Omental fat pad (tissue), 3 donors: ENCODE measurements at regions not wholly inside any gene's neighbourhood (a gene's known extent, or its start where the extent isn't known, plus 50 kb on each side); places are given as distances from the start of the nearest gene placed in this dataset.

ENCODE experiments used
- ATAC-seq: fragments of 150-250 bp; one replicate; pipeline ENCODE4 v1.9.1; 2016; ENCODE audit warnings: mild to moderate bottlenecking, moderate library complexity; ENCODE audit not compliant: low FRiP score
- DNase-seq: peaks from one replicate; pipeline ENCODE4 v3.0.0-alpha.2; 2019; ENCODE audit warnings: low spot score
- CTCF ChIP-seq, 3 donors: fragments of 450-650 bp; IDR thresholded peaks; one replicate each; pipeline ENCODE4 v1.5.1; 2016 to 2017; ENCODE audit warnings: antibody characterized with exemption in 3 of 3, mild to moderate bottlenecking in 3 of 3, moderate library complexity in 2 of 3

- ATAC-seq, result no peak
- no peak for DNase-seq
- TF ChIP-seq CTCF (IDR thresholded peaks at IDR 0.05), result no peak
Observed at GRCh38 chr4:177699365-177700213, 257.4 kb upstream of the AGA start.

GRCh38 chr4:177706916-177707315 is 264.7 kb upstream of the AGA start:
- DNase-seq (no peak), ATAC-seq (no peak)
- no peak for TF ChIP-seq CTCF (IDR thresholded peaks at IDR 0.05)

GRCh38 chr4:177713454-177713853 is 271.2 kb upstream of the AGA start:
- ATAC-seq, result no peak
- no peak for DNase-seq
- TF ChIP-seq CTCF (IDR thresholded peaks at IDR 0.05), result no peak

GRCh38 chr4:177717407-177717806 is 275.2 kb upstream of the AGA start:
- TF ChIP-seq CTCF (IDR thresholded peaks at IDR 0.05), result no peak
- DNase-seq (no peak), ATAC-seq (no peak)

- DNase-seq (no peak), ATAC-seq (no peak)
- TF ChIP-seq CTCF (IDR thresholded peaks at IDR 0.05), result no peak
Observed at GRCh38 chr4:177718514-177718913, 276.3 kb upstream of the AGA start.

GRCh38 chr4:177726111-177726510 is 283.9 kb upstream of the AGA start:
- ATAC-seq, result no peak
- no peak for DNase-seq
- no peak for TF ChIP-seq CTCF (IDR thresholded peaks at IDR 0.05)
